Activated T-cell treated with anti-CD3 and anti-CD28 coated beads for 48 hours (primary cell): ENCODE measurements at regions not wholly inside any gene's neighbourhood (a gene's known extent, or its start where the extent isn't known, plus 50 kb on each side); places are given as distances from the start of the nearest gene placed in this dataset.
A peak's percentile ranks its signal among the peaks of the same experiment; 100 is the strongest.

Experiments
- DNase-seq: peaks from one replicate; pipeline ENCODE4 v3.0.0-alpha.2; 2020; ENCODE audit warnings: low read depth

DNA sequence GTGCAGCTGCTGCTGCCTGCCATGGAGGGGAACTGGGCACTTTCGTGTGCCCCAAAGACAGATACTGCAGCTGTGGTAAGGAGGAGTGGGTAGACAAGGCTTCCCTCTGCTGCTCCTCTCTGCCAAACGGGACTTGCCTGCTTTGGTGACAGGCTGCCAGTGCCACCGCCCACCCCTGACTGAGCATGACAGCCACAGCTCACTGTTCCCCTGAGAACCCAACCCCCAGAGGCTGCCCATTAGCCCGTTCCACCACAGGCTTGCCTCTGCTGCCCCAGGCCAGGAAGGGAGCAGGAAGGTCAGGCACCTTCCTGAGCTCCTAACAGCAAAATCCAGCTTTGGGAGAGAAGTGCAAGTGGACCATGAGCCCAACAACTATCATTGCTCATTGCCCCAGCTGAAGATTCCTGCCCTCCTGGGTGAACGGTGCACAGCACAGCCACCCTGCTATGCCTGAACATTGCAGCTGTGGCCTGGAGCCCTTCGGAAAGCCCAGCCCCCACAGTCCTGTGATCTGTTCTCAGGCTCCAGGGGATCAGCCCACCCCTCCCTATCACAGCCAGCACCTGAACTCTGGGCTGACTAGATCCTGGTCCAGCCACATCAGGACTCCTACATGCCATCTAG, 58.7 kb upstream of the ANTXRL start:
- no peak for DNase-seq

DNA sequence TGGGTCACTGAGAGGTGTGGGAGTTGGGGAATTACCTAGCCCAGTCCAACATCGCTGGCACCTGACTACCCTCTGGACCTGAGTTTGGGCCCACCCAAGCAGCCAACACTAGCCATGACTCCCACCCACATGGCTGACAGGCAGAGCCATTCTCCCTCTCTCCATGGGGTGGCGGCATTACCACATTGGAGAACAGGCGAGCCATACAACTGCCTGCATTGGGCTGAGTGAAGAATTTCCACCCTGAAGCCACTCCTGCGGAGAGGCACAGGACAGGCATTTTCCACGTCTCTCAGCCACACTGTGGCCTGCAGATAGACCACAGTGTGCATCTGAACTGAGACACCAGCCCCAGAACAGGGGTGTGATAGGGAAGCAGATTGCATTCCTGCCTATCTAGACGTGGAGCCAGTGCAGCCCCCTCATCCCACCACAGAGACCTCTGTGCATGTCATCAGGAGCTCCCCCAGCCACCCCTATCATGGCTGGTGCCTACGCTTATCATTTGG, 58.2 kb upstream of the ANTXRL start:
- DNase-seq: peak; percentile 55

DNA sequence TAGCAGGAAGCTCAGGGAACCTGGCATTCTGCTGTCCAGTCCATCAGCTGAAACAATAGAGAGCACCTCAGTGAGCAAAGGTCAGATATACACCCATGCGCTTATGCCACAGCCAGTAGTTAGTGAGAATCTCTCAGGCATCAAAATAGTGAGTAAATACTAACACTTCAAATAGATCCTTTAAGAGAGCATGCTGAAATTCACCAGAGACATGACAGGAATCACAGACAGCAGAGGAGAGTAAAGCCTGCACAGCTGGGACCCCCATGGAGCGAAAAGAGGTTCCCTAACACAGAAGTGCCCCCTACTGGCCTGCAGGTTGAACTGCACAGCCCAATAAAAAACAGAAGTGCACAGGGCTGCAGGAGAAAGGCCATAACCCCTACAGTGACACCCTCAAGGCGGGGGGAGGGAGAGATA, 57.6 kb upstream of the ANTXRL start:
- no peak for DNase-seq

GRCh38 chr10:46230615-46231014, 56.2 kb upstream of the ANTXRL start:
- no peak for DNase-seq

DNA sequence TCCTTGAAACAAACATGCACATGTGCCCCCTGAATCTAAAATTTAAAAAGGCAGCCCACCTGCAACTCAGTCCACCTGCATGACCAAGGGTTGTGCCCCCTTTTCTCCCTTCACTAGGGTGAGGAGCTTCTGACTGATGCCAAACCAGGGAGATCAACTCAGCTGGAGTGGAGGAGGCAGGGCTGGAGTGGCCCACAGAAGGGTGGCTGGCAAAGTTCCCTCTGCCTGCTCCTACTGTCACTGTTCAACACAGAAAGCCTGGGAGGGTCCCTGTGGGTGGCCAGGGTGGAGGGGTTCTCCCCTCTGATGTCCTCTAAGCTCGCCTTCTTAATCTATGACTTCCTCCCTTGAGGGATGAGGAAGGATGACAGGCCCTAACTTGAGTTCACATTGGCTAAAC, 55.7 kb upstream of the ANTXRL start:
- DNase-seq: no peak

- no peak for DNase-seq
Measured at GRCh38 chr10:46232084-46232483, 54.7 kb upstream of the ANTXRL start.

- DNase-seq: no peak
Measured at GRCh38 chr10:46232666-46233065, 54.1 kb upstream of the ANTXRL start.

DNA sequence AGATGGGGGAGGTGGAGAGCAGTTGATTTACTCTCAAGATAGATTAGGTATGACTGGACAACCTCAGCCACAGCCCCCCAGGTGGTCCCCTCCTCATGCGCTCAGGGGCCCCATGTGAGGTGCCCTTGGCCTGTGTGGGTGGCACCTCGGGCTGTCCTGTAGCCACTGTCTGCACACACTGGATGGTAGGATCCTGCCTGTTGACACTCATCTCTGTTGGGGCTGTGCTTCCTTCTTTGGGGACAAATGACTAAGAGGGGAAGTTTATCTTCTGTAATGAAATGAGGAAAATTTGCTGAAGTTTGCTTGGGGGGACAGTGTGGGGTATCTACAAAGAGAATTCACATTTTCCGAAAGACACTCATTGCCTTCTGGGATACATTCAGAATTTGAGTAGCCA, 53.6 kb upstream of the ANTXRL start:
- DNase-seq: no peak

- no peak for DNase-seq
Measured at GRCh38 chr10:46234026-46234425, 52.8 kb upstream of the ANTXRL start.

DNA sequence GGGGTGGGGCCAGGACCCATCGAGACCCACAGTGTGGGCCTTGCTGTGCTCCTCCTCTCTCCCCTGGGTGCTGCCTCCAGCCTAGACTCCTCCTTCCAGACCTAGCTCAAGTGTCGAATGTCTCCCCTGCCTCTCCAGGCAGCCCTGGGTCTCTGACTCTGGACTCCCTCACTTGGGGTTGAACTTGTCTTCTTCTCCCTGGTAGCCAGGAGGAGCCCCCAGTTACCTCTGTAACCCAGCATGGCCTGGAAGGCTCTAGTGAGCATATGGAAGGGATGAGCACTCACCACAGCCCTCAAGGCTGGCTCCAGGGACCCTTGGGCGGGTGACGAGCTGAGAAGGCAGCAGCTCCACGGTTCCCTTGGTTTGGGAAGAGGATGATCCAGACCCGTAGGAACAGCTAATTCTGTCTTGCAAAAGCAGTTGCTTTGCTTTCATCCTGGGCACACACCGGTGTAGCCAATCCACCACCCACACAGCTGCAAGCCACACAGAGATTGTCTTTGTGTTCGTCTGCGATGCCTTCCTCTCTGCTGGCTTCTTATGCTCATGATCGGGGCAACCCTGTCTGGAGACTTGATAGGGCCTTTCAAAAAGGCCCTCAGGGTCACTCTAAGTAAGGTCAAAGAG, 52.3 kb upstream of the ANTXRL start:
- DNase-seq: no peak

DNA sequence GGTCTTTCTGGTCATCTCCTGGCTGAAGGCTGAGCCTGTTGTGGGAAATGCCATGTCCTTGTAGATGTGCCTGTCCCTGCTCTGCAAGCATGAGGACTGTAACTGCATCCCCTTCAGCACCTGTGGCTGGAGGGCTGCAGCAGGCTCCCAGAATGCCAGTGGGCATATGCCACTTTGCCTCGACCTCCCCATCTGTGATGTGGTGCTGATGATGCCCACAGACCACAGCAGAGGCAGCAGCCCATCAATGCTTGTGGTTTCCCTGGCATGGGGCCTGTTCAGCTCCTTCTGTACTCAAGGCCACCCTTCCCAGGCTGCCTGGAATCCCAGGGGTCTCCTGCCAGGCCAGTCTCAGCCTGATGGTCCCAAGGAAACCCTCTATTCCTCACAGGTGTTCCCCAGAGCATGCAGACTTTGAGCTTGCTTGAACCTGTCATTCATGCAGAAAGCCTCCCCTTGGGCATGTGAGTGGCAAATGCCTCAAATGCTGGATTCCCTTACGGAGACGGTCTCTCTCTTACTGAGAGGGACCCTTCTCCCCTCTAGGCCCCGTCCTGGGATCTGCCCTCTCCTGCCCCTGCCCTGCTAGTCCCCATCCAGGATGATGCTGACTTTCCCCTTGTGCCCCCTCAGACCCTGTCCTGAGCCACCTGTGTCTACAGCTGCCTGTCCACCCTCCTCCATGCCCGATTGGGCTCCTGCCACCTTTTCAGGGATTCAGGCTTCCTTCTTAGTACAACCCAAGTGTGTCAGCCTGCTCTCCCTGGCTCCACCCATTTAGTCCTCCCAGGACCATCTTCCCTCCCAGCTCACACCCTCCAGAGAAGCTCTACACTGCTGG, 50.9 kb upstream of the ANTXRL start:
- no peak for DNase-seq

GRCh38 chr10:46236546-46236887, 50.3 kb upstream of the ANTXRL start:
- no peak for DNase-seq

DNA sequence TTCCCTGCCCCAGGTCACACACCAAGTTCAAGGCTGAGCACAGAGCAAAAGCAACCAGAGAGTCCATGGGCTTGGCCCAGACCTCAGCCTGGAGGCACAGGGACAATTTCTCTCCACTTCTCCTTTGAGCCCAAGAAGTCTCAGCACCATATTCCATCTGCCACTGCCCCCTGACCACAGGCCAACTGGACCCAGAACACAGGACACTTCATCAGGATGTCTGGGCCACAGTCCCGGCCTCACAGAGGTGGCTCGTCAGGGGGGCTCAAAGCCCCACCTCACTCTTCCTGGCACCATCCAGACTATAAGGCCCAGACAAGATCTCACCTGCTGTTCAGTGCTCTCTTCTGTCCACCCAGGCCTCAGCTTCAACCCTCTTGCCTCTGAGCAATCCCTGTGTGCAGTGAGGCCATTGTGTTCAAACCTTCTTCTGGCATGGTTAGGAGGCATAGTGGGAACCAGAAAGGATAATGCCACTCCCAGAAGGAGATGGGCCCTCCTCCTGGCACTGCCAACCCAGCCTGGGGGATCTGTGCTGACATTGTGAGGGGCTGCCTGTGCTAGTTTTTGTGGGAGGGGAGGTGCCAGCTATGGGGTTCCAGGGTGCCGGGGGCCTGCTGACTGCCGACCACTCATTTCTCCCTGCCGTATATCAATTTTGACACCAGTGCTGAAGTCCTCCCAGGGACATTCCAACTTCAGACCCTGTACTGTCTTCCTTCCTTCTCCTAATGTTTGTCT, 49.7 kb upstream of the ANTXRL start:
- DNase-seq: no peak
